HL-60 (cell line): ENCODE measurements at regions not wholly inside any gene's neighbourhood (a gene's known extent, or its start where the extent isn't known, plus 50 kb on each side); places are given as distances from the start of the nearest gene placed in this dataset.
"Not testable (repeated sequence)": the region's sequence is repeated elsewhere in the genome, so short reads cannot be mapped to it uniquely, and the experiment has no call there.

ENCODE experiments used
- CTCF ChIP-seq: IDR thresholded peaks from one replicate; pipeline ENCODE4 v1.5.1; 2011; ENCODE audit warnings: low read length, control low read depth, inconsistent platforms; ENCODE audit not compliant: insufficient read depth
- GABPA ChIP-seq: IDR thresholded peaks from 2 replicates; pipeline ENCODE4 v1.6.1; 2012; ENCODE audit warnings: low read depth

- TF ChIP-seq CTCF, GABPA: not testable (repeated sequence)
Observed at GRCh38 chr3:173286507-173286906, 111.0 kb upstream of the NLGN1 start.
